Progenitor cell of endocrine pancreas (in vitro differentiated cells): ENCODE measurements at regions not wholly inside any gene's neighbourhood (a gene's known extent, or its start where the extent isn't known, plus 50 kb on each side); places are given as distances from the start of the nearest gene placed in this dataset.

Experiments
- DNase-seq: peaks from one replicate; pipeline ENCODE4 v3.0.0; 2021; ENCODE audit warnings: low spot score; ENCODE audit not compliant: unreplicated experiment
- H3K27ac Mint-ChIP-seq: 2 replicates; pipeline ENCODE4 v1.8.0; 2021; ENCODE audit warnings: mild to moderate bottlenecking, moderate library complexity, mixed read lengths
- H3K27me3 Mint-ChIP-seq: 2 replicates; pipeline ENCODE4 v1.8.0; 2021; ENCODE audit warnings: mixed read lengths
- H3K36me3 Mint-ChIP-seq: 2 replicates; pipeline ENCODE4 v1.8.0; 2022; ENCODE audit warnings: mixed read lengths; ENCODE audit not compliant: insufficient read depth
- H3K4me1 Mint-ChIP-seq: 2 replicates; pipeline ENCODE4 v1.8.0; 2021; ENCODE audit warnings: low read depth, mixed read lengths
- H3K4me3 Mint-ChIP-seq: 2 replicates; pipeline ENCODE4 v1.8.0; 2021; ENCODE audit warnings: low read depth, mild to moderate bottlenecking, moderate library complexity, mixed read lengths
- H3K9me3 Mint-ChIP-seq: 2 replicates; pipeline ENCODE4 v1.8.0; 2021; ENCODE audit warnings: low read depth, mixed read lengths
- CTCF ChIP-seq: fragments of 200-600 bp; sonication (generic); IDR thresholded peaks from one replicate; pipeline ENCODE4 v1.5.0; 2021; ENCODE audit warnings: antibody characterized with exemption, mild to moderate bottlenecking; ENCODE audit not compliant: unreplicated experiment

GRCh38 chr1:82392513-82392912 lies 591.8 kb downstream of the ADGRL2 start:
- Mint-ChIP-seq H3K4me1 (no peaks in the 10 kb centered on the region), H3K36me3 (no peaks in the 10 kb centered on the region), H3K4me3 (no peak overlapping the region), H3K27me3 (no peaks in the 10 kb centered on the region), H3K27ac (no peak overlapping the region), H3K9me3 (no peaks in the 10 kb centered on the region)
- no peak for DNase-seq
- no peak for TF ChIP-seq CTCF

- H3K27ac Mint-ChIP-seq = no peak overlapping the region
- TF ChIP-seq CTCF = no peak
- H3K27me3 Mint-ChIP-seq = no peaks in the 10 kb centered on the region
- H3K4me1 Mint-ChIP-seq = no peaks in the 10 kb centered on the region
- H3K36me3 Mint-ChIP-seq = no peaks in the 10 kb centered on the region
- DNase-seq = no peak
- no peak overlapping the region for H3K4me3 Mint-ChIP-seq
- H3K9me3 Mint-ChIP-seq = no peaks in the 10 kb centered on the region
Measured at GRCh38 chr1:82391712-82392111, 591.0 kb downstream of the ADGRL2 start.

GRCh38 chr1:82390627-82391026 lies 589.9 kb downstream of the ADGRL2 start:
- no peak overlapping the region for H3K27ac Mint-ChIP-seq

GRCh38 chr1:82388679-82389078 lies 587.9 kb downstream of the ADGRL2 start:
- no peaks in the 10 kb centered on the region for H3K36me3 Mint-ChIP-seq
- DNase-seq = no peak
- H3K9me3 Mint-ChIP-seq = no peaks in the 10 kb centered on the region
- H3K4me3 Mint-ChIP-seq = no peak overlapping the region
- no peak overlapping the region for H3K27ac Mint-ChIP-seq
- H3K4me1 Mint-ChIP-seq = no peaks in the 10 kb centered on the region
- H3K27me3 Mint-ChIP-seq = no peaks in the 10 kb centered on the region
- TF ChIP-seq CTCF = no peak

More at GRCh38 chr1:82390627-82391026, 589.9 kb downstream of the ADGRL2 start:
- H3K4me1 Mint-ChIP-seq = no peaks in the 10 kb centered on the region
- H3K36me3 Mint-ChIP-seq = no peaks in the 10 kb centered on the region
- H3K9me3 Mint-ChIP-seq = no peaks in the 10 kb centered on the region
- no peak for DNase-seq
- H3K4me3 Mint-ChIP-seq = no peak overlapping the region
- no peaks in the 10 kb centered on the region for H3K27me3 Mint-ChIP-seq
- no peak for TF ChIP-seq CTCF

DNA sequence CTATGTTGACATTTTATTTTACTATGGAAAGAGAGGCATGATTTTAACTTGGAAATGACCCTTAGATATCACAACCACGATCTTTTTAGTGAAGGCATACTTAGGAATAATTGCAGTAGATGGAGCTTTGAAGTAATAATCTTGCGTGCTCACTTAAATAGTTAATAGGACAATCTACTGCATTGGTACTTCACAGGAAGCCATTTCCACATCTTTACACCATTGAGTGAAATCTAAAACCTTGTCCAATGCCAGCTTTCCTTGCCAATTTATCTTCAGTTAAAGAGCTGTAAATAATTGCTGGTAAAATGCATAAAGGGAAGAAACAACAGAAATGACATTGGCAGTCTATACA lies 586.3 kb downstream of the ADGRL2 start:
- H3K27ac Mint-ChIP-seq = no peak overlapping the region
- H3K9me3 Mint-ChIP-seq = no peaks in the 10 kb centered on the region
- no peaks in the 10 kb centered on the region for H3K36me3 Mint-ChIP-seq
- no peak for TF ChIP-seq CTCF
- no peak overlapping the region for H3K4me3 Mint-ChIP-seq
- no peaks in the 10 kb centered on the region for H3K4me1 Mint-ChIP-seq
- H3K27me3 Mint-ChIP-seq = no peaks in the 10 kb centered on the region
- no peak for DNase-seq
